ENCODE measurements at regions not wholly inside any gene's neighbourhood (a gene's known extent, or its start where the extent isn't known, plus 50 kb on each side); places are given as distances from the start of the nearest gene placed in this dataset.
A peak's percentile ranks its signal among the peaks of the same experiment; 100 is the strongest.

- DNase-seq (ENCODE audit: low read depth) = no peak
- no peak overlapping the region for H3K4me3 ChIP-seq (ENCODE audit: low read depth, low read length)
- TF ChIP-seq MYC (IDR thresholded peaks at IDR 0.05; ENCODE audit: low read depth, low read length) (no peak), CTCF (IDR thresholded peaks at IDR 0.05; ENCODE audit: low read depth, low read length) (no peak), POLR2A (IDR thresholded peaks at IDR 0.05; ENCODE audit: extremely low read depth, insufficient read length) (no peak), MAX (IDR thresholded peaks at IDR 0.05; ENCODE audit: low read depth, low read length) (no peak)
Measured at GRCh38 chr19:13610039-13610691, 103.9 kb upstream of the CACNA1A start.

- H3K4me3 ChIP-seq (ENCODE audit: low read depth, low read length) = no peak overlapping the region
- no peak for DNase-seq (ENCODE audit: low read depth)
- no peak for TF ChIP-seq CTCF (IDR thresholded peaks at IDR 0.05; ENCODE audit: low read depth, low read length)
Measured at GRCh38 chr19:13606156-13606555, 99.9 kb upstream of the CACNA1A start.

- no peak overlapping the region for H3K4me3 ChIP-seq (ENCODE audit: low read depth, low read length)
- TF ChIP-seq MYC (IDR thresholded peaks at IDR 0.05; ENCODE audit: low read depth, low read length) = no peak
- TF ChIP-seq CTCF (IDR thresholded peaks at IDR 0.05; ENCODE audit: low read depth, low read length) = no peak
- no peak for TF ChIP-seq POLR2A (IDR thresholded peaks at IDR 0.05; ENCODE audit: extremely low read depth, insufficient read length)
- TF ChIP-seq MAX (IDR thresholded peaks at IDR 0.05; ENCODE audit: low read depth, low read length) = no peak
- peak; percentile 28 for DNase-seq (ENCODE audit: low read depth)
Measured at GRCh38 chr19:13604902-13605586, 98.8 kb upstream of the CACNA1A start.

GRCh38 chr19:13600802-13601201 is 94.5 kb upstream of the CACNA1A start:
- DNase-seq (ENCODE audit: low read depth) = no peak
- TF ChIP-seq POLR2A (IDR thresholded peaks at IDR 0.05; ENCODE audit: extremely low read depth, insufficient read length) (no peak), MYC (IDR thresholded peaks at IDR 0.05; ENCODE audit: low read depth, low read length) (no peak), MAX (IDR thresholded peaks at IDR 0.05; ENCODE audit: low read depth, low read length) (no peak), CTCF (IDR thresholded peaks at IDR 0.05; ENCODE audit: low read depth, low read length) (no peak)
- H3K4me3 ChIP-seq (ENCODE audit: low read depth, low read length) = no peak overlapping the region

GRCh38 chr19:13600091-13600490 is 93.8 kb upstream of the CACNA1A start:
- no peak for DNase-seq (ENCODE audit: low read depth)
- H3K4me3 ChIP-seq (ENCODE audit: low read depth, low read length) = no peak overlapping the region
- TF ChIP-seq CTCF (IDR thresholded peaks at IDR 0.05; ENCODE audit: low read depth, low read length) = no peak
- no peak for TF ChIP-seq MYC (IDR thresholded peaks at IDR 0.05; ENCODE audit: low read depth, low read length)
- no peak for TF ChIP-seq MAX (IDR thresholded peaks at IDR 0.05; ENCODE audit: low read depth, low read length)
- no peak for TF ChIP-seq POLR2A (IDR thresholded peaks at IDR 0.05; ENCODE audit: extremely low read depth, insufficient read length)

Data from NB4 (cell line).